Suppressor macrophage treated with lipopolysaccharide for 4 hours (primary cell): ENCODE measurements at regions not wholly inside any gene's neighbourhood (a gene's known extent, or its start where the extent isn't known, plus 50 kb on each side); places are given as distances from the start of the nearest gene placed in this dataset.
"Not testable (repeated sequence)": the region's sequence is repeated elsewhere in the genome, so short reads cannot be mapped to it uniquely, and the experiment has no call there.

Source experiments
- DNase-seq: peaks from one replicate; pipeline ENCODE4 v3.0.0-alpha.2; 2020

- no peak for DNase-seq
Measured at GRCh38 chr13:80973721-80974120, 632.8 kb upstream of the SPRY2 start.

DNA sequence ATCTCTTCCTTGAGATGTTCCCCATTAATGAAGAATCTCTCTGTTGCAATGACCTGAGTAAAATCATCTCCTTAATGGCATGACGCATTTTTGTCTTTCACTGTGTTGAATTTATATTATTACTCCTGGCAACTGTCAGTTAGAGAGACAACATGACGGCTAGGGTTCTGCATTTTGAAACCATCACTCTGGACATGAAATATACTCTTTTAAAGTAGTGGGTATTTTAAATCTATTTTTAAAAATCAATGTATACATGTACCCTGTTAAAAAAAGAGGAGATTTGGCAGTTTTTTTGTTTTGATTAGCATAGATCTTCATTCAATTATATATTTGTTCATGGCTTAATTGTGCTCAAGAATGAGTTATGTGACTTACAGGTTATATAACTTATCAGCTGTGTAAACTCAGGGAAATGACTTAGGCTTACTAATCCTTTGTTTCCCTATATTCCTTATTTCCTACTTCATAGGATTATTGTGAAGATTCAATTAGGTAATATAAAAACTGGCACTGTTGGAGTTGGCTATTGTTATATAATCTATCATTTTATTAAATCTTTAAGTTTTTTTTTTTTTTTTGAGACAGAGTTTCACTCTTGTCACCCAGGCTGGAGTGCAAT lies 632.0 kb upstream of the SPRY2 start:
- DNase-seq: no peak

DNA sequence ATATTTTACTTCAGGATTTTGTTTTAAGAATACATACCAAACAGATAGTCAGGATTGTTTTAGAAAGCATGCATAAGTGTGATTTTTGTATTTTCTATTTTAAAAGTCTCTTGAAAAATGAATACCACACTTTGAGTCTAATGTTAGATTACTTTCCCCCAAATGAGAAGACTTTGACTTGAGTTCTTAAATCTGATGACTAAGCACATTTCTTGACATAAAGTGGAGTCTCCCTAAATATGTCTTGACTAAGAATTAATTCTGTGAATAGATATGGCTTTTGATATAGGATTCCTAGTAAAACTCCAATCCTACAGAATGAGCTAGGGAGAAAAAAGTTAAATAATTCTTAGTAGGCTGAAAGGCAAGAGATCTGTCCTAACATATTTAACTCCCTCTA lies 624.2 kb upstream of the SPRY2 start:
- no peak for DNase-seq

GRCh38 chr13:80962855-80963254 lies 621.9 kb upstream of the SPRY2 start:
- DNase-seq: no peak

DNA sequence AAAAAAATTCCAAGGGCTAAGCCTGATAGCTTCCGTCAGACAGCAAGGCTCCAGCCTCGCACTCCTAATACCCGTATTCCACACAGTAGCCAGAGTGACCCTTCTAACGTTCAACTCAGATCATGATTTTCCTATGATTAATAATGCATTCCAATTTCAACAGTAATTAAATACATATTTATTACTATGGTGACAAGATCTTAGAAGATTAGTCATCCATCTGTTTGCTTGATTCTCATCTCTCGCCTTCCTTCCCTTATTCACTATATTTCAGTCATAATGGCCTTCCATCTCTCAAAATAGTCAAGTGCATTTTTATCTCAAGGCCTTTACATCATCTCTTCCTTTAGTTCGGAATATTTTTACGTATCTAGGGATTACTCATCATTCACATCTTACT lies 621.2 kb upstream of the SPRY2 start:
- no peak for DNase-seq

DNA sequence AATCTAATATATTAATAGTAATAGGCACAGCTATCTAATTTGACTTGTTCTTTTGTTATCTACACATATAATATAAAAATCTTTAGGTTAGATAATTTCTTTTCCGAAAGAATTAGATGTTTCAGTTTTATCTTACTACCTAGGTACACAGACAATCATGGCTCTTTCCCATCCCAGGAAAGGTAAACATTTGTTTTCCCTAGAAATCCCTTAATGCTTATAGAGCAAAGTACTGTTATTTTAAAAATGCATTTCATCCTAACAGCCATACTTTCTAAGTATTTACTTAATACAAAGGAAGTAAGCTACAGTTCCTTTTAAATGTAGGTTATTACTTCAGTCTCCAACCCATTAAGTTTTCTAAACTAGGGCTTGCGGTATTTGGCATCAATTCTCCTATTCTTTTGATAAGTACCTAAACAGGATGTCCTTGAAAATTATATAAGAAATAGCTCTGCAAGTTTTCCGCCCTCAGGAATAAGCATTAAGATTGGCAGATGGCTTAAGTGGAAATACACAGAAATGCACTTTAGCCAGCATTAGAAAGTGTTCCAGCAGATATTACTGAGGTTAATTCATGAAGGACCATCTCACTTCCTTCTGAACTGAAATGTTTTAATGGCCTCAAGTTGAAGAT lies 616.2 kb upstream of the SPRY2 start:
- no peak for DNase-seq

GRCh38 chr13:80955501-80955900 lies 614.6 kb upstream of the SPRY2 start:
- no peak for DNase-seq

DNA sequence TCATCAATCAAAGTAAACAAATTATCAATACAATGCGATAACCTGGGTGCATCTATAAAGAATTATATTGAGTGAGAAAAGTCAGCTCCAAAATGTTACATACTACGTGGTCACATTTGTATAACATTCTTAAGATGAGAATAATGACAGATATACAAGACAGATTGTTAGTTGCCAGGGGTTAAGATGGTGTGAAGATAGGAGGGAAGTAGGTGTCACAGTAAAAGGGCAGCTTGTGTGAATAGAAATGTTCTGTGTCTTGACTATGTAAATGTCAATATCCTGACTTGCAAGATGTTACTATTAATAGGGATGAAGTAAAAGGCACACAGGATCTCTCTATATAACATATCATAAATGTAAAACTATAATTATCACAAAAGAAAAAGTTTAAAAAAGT lies 611.2 kb upstream of the SPRY2 start:
- no peak for DNase-seq

DNA sequence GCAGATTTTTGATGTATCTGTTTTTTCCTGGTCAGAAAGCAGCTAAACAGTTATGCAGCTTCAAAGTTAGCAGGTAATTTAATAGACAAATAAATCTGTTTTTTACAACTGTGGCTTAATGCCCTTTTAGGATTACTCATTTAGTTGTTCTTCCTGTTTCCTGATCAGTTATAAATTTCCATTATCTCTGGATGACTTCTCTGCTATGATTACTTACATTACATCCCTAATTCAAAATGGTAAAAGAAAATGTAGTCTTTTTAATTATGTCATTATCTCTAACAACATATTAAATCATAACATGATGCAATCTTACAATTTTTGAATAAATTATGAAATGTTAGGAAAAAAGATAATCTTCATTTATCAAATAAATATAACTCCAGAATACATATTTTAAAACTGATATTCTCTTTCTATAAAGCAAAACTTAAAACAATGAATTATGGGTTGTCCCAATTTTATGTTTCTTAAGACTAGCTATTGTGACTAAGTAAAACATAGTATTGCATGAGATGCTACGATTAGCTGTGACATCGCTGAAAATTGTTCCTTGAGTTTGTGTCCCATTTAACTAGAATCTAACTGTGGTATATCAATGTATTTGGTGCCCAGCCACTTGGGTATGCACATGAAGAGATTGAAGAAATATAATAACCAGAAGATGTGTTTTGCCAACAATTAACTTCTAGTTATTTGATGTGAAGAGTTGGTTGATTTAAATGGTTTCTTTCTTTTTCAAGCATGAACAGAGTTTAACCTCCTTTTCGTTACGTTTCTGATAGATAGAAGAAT lies 605.3 kb upstream of the SPRY2 start:
- no peak for DNase-seq

GRCh38 chr13:80945328-80945727 lies 604.4 kb upstream of the SPRY2 start:
- no peak for DNase-seq

GRCh38 chr13:80939581-80939980 lies 598.7 kb upstream of the SPRY2 start:
- DNase-seq: no peak

- DNase-seq: no peak
Measured at GRCh38 chr13:80931766-80932165, 590.8 kb upstream of the SPRY2 start.

- no peak for DNase-seq
Measured at GRCh38 chr13:80931118-80931517, 590.2 kb upstream of the SPRY2 start.

GRCh38 chr13:80928241-80928640 lies 587.3 kb upstream of the SPRY2 start:
- DNase-seq: no peak

DNA sequence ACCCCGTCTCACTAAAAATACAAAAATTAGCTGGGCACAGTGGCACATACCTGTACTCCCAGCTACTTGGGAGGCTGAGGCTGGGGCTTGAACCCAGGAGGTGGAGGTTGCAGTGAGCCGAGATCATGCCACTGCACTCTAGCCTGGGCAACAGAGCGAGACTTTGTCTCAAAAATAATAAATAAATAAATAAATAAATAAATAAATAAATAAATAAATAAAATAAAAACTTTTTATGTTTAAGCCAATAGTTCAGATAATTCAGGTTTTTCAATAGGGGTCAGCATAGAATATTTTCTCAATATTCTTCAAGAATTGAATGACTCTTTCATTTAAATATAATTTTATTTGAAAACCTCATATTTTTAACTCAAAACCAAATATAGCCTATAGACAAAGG lies 585.1 kb upstream of the SPRY2 start:
- not testable (repeated sequence) for DNase-seq

DNA sequence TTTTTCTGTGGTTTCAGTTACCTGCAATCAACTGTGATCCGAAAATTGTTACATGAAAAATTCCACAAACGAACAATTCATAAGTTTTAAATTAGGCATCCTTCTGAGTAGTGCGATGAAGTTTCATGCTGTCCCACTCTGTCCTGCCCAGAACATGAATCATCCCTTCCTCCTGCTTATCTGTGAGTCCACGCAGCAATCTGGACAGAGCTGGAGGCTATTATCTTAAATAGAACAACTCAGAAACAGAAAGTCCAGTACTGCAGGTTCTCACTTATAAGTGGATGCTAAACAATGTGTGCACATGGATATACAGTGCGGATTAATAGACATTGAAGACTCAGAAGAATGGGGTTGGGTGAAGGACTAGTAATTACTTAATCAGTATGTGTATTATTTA lies 583.7 kb upstream of the SPRY2 start:
- no peak for DNase-seq

DNA sequence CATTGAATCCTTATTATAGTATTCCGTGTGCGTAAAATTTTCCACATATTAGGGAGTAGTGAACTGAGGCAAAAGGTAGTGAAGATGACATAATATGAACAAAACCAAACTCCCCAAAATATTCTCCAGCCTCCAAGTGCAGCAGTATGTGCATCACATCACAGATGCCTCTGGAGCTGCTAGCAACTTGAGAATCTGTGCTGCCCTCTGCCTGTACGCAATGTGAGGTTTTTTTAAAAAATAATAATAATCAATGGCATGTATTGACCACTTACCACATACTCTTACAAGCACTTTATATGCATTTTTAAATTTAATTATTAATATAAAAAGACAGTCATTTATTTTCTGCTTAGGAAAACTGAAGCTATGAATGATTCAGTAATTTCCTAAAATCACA lies 583.0 kb upstream of the SPRY2 start:
- DNase-seq: no peak

DNA sequence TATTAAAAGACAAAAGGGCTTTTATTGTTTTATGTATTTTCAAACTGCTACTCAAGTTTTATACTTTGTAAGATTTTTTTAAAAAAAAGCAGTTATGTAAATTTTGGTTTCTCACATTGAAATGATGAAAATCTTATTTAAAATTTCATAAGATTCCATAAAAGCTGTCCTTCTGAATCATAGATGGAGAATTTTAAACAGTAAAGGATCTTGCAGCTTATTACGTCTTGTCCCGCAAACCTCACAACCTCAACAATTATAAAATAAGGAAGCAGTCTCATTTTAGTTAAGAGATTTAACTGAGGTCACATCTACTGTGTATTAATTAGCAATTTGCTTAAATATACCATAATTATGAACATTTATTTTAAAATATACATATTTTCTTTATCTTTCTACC lies 581.0 kb upstream of the SPRY2 start:
- DNase-seq: no peak

GRCh38 chr13:80921541-80921940 lies 580.6 kb upstream of the SPRY2 start:
- DNase-seq: no peak

GRCh38 chr13:80906860-80907259 lies 565.9 kb upstream of the SPRY2 start:
- DNase-seq: no peak

GRCh38 chr13:80904386-80904785 lies 563.5 kb upstream of the SPRY2 start:
- DNase-seq: no peak

GRCh38 chr13:80903911-80904310 lies 563.0 kb upstream of the SPRY2 start:
- DNase-seq: no peak

DNA sequence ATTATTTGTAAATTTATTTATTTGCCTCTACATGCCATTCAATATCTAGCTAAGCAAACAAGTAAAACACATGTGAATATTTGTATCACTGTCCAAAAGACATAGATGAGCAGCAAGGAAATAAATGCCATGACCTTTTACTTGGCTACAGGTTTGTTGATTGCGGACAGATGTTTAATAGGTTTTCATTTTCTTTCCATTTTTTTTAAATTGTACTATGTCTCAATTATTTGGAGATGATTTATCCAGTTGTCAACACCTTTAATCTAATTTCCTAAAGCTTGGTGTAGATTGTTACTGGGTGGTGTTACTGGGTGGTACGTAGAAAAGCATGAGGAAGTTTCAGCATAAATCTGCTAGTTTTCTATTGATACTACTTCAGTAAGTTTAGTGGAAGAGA lies 560.6 kb upstream of the SPRY2 start:
- no peak for DNase-seq

- DNase-seq: no peak
Measured at GRCh38 chr13:80901111-80901510, 560.2 kb upstream of the SPRY2 start.
